Spleen (tissue), 11 donors: ENCODE measurements at regions not wholly inside any gene's neighbourhood (a gene's known extent, or its start where the extent isn't known, plus 50 kb on each side); places are given as distances from the start of the nearest gene placed in this dataset.

Source experiments
- DNase-seq: peaks from one replicate; pipeline ENCODE4 v3.0.0-alpha.2; 2020
- H3K27ac ChIP-seq, 8 donors: fragments of 200-600 bp; sonication (generic) in 7 of 8; 1 replicate in 4 of 8; 2 replicates in 4 of 8; pipeline versions ENCODE4 v1.5.0 to v1.8.0; 2016 to 2021; ENCODE audit warnings: inconsistent platforms in 4 of 8, mild to moderate bottlenecking in 4 of 8, moderate library complexity in 1 of 8
- H3K27me3 ChIP-seq, 7 donors: fragments of 200-600 bp; sonication (generic) in 6 of 7; replicated peaks in 1 of 7; 1 replicate in 4 of 7; 2 replicates in 3 of 7; pipeline versions ENCODE4 v1.5.0 to v1.8.0; 2016 to 2021; ENCODE audit warnings: inconsistent platforms in 3 of 7, mild to moderate bottlenecking in 1 of 7
- H3K36me3 ChIP-seq, 6 donors: fragments of 200-600 bp; sonication (generic) in 5 of 6; 1 replicate in 4 of 6; 2 replicates in 2 of 6; pipeline versions ENCODE4 v1.5.0 to v1.8.0; 2016 to 2021; ENCODE audit warnings: inconsistent platforms in 2 of 6
- H3K4me1 ChIP-seq, 6 donors: fragments of 200-600 bp; sonication (generic) in 5 of 6; 1 replicate in 3 of 6; 2 replicates in 3 of 6; pipeline versions ENCODE4 v1.5.0 to v1.8.0; 2016 to 2021; ENCODE audit warnings: inconsistent platforms in 3 of 6
- H3K4me3 ChIP-seq, 8 donors: fragments of 200-600 bp; sonication (generic) in 7 of 8; 1 replicate in 4 of 8; 2 replicates in 4 of 8; pipeline versions ENCODE4 v1.5.0 to v1.8.0; 2016 to 2021; ENCODE audit warnings: inconsistent platforms in 4 of 8, mild to moderate bottlenecking in 4 of 8, moderate library complexity in 2 of 8
- H3K9me3 ChIP-seq, 8 donors: fragments of 200-600 bp; sonication (generic) in 7 of 8; 1 replicate in 4 of 8; 2 replicates in 4 of 8; pipeline versions ENCODE4 v1.5.0 to v1.8.0; 2016 to 2021; ENCODE audit warnings: inconsistent platforms in 4 of 8
- CTCF ChIP-seq, 11 experiments: fragments of 200-600 bp in 7 of 11; fragments of 450-650 bp in 4 of 11; sonication (generic) in 4 of 11; IDR thresholded peaks in 8 of 11; conservative IDR thresholded peaks in 3 of 11; 1 replicate in 7 of 11; 2 replicates in 4 of 11; pipeline versions ENCODE4 v1.4.0 to v1.8.0; 2016 to 2021; ENCODE audit warnings: antibody characterized with exemption in 11 of 11, inconsistent platforms in 4 of 11, mild to moderate bottlenecking in 1 of 11
- POLR2A ChIP-seq, 3 donors: fragments of 450-650 bp; IDR thresholded peaks; one replicate each; pipeline ENCODE4 v1.5.1; 2017; ENCODE audit warnings: antibody characterized with exemption in 3 of 3, mild to moderate bottlenecking in 1 of 3
- POLR2AphosphoS5 ChIP-seq, 3 donors: sonication (generic); formaldehyde crosslinking; IDR thresholded peaks; one replicate each; pipeline ENCODE4 v1.5.1; 2017; ENCODE audit warnings: antibody characterized with exemption in 3 of 3
- WGBS, 5 donors: extraction: QIAGEN DNeasy Blood & Tissue Kit in 3 of 5; methylation state at CpG; one replicate each; pipeline versions ENCODE4 v1.1.5 to v1.1.7; 2013 to 2018; 5-methylcytosine and 5-hydroxymethylcytosine counted together
- intact Hi-C: fragments of 100-400 bp; cut with DNase I; formaldehyde crosslinking; loops from one replicate; pipeline ENCODE4 v1.15.0; 2023; ENCODE audit warnings: low total_unique reads
- donor health status: healthy with polysubstance abuse.
- donor health status: DM: no; HTN: no; CAD: no; lungs with moderate emphysema.
- donor health status: DM: no; HTN: no; CAD: no.
- donor health status: Bipolar disorder and iron deficiency.
- donor health status: healthy.
- donor health status: DM: no; HTN: no; CAD: no.
- donor health status: DM: yes; HTN: yes; CAD: no.

DNA sequence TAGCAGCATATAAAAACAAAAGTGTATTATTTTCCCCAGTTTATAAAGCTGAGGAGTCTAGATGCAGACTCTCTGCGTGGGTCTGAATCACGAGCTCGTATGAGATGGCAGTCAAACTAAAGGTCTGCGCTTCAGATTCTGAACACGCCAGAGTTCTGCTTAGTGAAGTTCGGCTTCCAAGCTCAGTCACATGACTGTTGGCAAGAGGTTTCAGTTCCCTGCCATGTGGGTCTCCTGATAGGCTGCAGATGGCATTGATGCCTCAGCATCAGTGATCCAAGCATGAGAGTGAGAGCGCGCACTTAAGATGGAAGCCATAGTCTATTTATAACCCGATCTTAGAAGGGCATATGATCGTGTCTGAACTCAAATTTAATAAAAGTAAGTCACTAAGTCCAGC, 242.8 kb upstream of the DOK6 start:
- intact Hi-C loops = no loop called here
- Histone ChIP-seq H3K4me3 (no peak overlapping the region), H3K27me3 (no peaks in the 10 kb centered on the region), H3K4me1 (no peaks in the 10 kb centered on the region), H3K36me3 (no peaks in the 10 kb centered on the region), H3K27ac (no peak overlapping the region), H3K9me3 (no peaks in the 10 kb centered on the region)
- DNase-seq = no peak
- WGBS, 5 donors = 91 to 96% (median 94%) methylated on average over 10 of the region's 10 CpGs
- TF ChIP-seq CTCF (IDR thresholded peaks at IDR 0.05 in 8 of 11, conservative IDR thresholded peaks at IDR 0.05 in 3 of 11) = no peak
- TF ChIP-seq POLR2AphosphoS5 (IDR thresholded peaks at IDR 0.05) = no peak
- TF ChIP-seq POLR2A (IDR thresholded peaks at IDR 0.05) = no peak

GRCh38 chr18:69158944-69159343, 241.7 kb upstream of the DOK6 start:
- Histone ChIP-seq H3K4me1 (no peaks in the 10 kb centered on the region), H3K27me3 (no peaks in the 10 kb centered on the region), H3K4me3 (no peak overlapping the region), H3K27ac (no peak overlapping the region), H3K9me3 (no peaks in the 10 kb centered on the region), H3K36me3 (no peaks in the 10 kb centered on the region)
- intact Hi-C loops = no loop called here
- 79 to 85% (median 82%) methylated on average over 6 of the region's 6 CpGs for WGBS, 5 donors
- no peak for DNase-seq
- TF ChIP-seq POLR2A (IDR thresholded peaks at IDR 0.05) = no peak
- TF ChIP-seq POLR2AphosphoS5 (IDR thresholded peaks at IDR 0.05) = no peak
- no peak for TF ChIP-seq CTCF (IDR thresholded peaks at IDR 0.05 in 8 of 11, conservative IDR thresholded peaks at IDR 0.05 in 3 of 11)

DNA sequence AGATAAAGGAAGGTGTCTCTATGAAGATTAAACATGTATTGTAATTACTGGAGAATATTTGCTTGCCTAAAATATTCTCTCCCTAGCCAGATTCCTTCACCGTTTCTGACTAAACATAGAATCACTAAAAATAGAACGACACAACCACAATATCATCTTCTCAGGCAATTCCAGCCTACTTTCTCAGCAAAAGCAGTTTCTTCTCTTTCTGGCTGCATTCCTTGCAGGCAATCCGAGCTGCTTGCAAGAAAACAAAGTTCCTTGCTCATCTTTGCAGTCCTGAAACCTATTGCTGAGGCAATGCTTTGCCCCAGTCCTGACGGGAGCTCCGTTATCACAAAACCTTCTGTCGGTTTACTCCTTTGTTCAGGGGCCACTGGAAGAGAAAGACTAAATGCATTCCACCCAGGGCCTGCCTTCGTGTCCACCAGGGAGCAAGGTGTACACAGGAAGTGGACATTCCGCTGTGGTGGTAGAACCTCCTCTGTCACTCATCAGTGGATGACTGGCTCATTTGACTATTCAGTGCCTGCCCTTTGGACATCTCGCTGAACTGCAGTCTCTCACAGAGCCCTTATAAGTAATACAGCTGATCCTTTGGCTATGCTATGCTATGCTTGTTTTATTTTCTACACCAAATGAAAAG, 239.2 kb upstream of the DOK6 start:
- no peaks in the 10 kb centered on the region for H3K36me3 ChIP-seq
- DNase-seq = no peak
- 70 to 81% (median 74%) methylated on average over 9 of the region's 9 CpGs for WGBS, 5 donors
- H3K4me1 ChIP-seq = no peaks in the 10 kb centered on the region
- intact Hi-C loops = no loop called here
- H3K9me3 ChIP-seq = no peaks in the 10 kb centered on the region
- H3K27me3 ChIP-seq = no peaks in the 10 kb centered on the region
- no peak overlapping the region for H3K27ac ChIP-seq
- no peak for TF ChIP-seq POLR2AphosphoS5 (IDR thresholded peaks at IDR 0.05)
- TF ChIP-seq POLR2A (IDR thresholded peaks at IDR 0.05) = no peak
- TF ChIP-seq CTCF (IDR thresholded peaks at IDR 0.05 in 8 of 11, conservative IDR thresholded peaks at IDR 0.05 in 3 of 11) = no peak
- no peak overlapping the region for H3K4me3 ChIP-seq

GRCh38 chr18:69162649-69163048, 238.0 kb upstream of the DOK6 start:
- intact Hi-C loops = no loop called here
- Histone ChIP-seq H3K4me1 (no peaks in the 10 kb centered on the region), H3K9me3 (no peaks in the 10 kb centered on the region), H3K36me3 (no peaks in the 10 kb centered on the region), H3K27ac (no peak overlapping the region), H3K4me3 (no peak overlapping the region), H3K27me3 (no peaks in the 10 kb centered on the region)
- TF ChIP-seq CTCF (IDR thresholded peaks at IDR 0.05 in 8 of 11, conservative IDR thresholded peaks at IDR 0.05 in 3 of 11) (no peak), POLR2AphosphoS5 (IDR thresholded peaks at IDR 0.05) (no peak), POLR2A (IDR thresholded peaks at IDR 0.05) (no peak)
- no peak for DNase-seq
